Thyroid gland (tissue), 4 donors: ENCODE measurements at regions not wholly inside any gene's neighbourhood (a gene's known extent, or its start where the extent isn't known, plus 50 kb on each side); places are given as distances from the start of the nearest gene placed in this dataset.

Experiments used
- DNase-seq, 2 donors: peaks; one replicate each; pipeline ENCODE4 v3.0.0-alpha.2; 2019
- H3K27ac ChIP-seq, 3 donors: fragments of 200-600 bp; sonication (generic); 1 replicate in 2 of 3; 2 replicates in 1 of 3; pipeline ENCODE4 v1.5.1; 2016 to 2019; ENCODE audit warnings: mild to moderate bottlenecking in 1 of 3, moderate library complexity in 1 of 3
- H3K27me3 ChIP-seq: fragments of 200-600 bp; sonication (generic); one replicate; pipeline ENCODE4 v1.5.1; 2019
- H3K36me3 ChIP-seq, 2 donors: fragments of 200-600 bp; sonication (generic); one replicate each; pipeline ENCODE4 v1.5.1; 2016 to 2019
- H3K4me1 ChIP-seq, 2 donors: fragments of 200-600 bp; sonication (generic); one replicate each; pipeline ENCODE4 v1.5.1; 2017 to 2019
- H3K4me3 ChIP-seq, 3 donors: fragments of 200-600 bp; sonication (generic); replicated peaks in 1 of 3; 1 replicate in 2 of 3; 2 replicates in 1 of 3; pipeline ENCODE4 v1.5.1; 2016; ENCODE audit warnings: mild to moderate bottlenecking in 1 of 3
- H3K9me3 ChIP-seq: fragments of 200-600 bp; sonication (generic); one replicate; pipeline ENCODE4 v1.5.1; 2017
- CTCF ChIP-seq, 6 experiments: fragments of 200-600 bp in 3 of 6; fragments of 450-650 bp in 3 of 6; sonication (generic) in 3 of 6; IDR thresholded peaks; one replicate each; pipeline ENCODE4 v1.5.1; 2016 to 2019; ENCODE audit warnings: antibody characterized with exemption in 6 of 6, mild to moderate bottlenecking in 2 of 6, inconsistent platforms in 1 of 6, moderate library complexity in 1 of 6
- POLR2A ChIP-seq, 2 donors: fragments of 450-650 bp; IDR thresholded peaks; one replicate each; pipeline ENCODE4 v1.6.1; 2017; ENCODE audit warnings: antibody characterized with exemption in 2 of 2, mild to moderate bottlenecking in 2 of 2, moderate library complexity in 1 of 2
- WGBS, 2 donors: methylation state at CpG; one replicate each; pipeline ENCODE4 v1.1.5; 2017; 5-methylcytosine and 5-hydroxymethylcytosine counted together
- intact Hi-C: fragments of 100-400 bp; cut with DNase I; formaldehyde crosslinking; loops from one replicate; pipeline ENCODE4 v1.15.1; 2023

- no peak for TF ChIP-seq POLR2A (IDR thresholded peaks at IDR 0.05)
- TF ChIP-seq CTCF (IDR thresholded peaks at IDR 0.05): no peak
- WGBS, 2 donors: 69 to 73% methylated on average over 4 of the region's 4 CpGs
- DNase-seq: no peak
- no peak overlapping the region for H3K27ac ChIP-seq
- H3K4me1 ChIP-seq: no peaks in the 10 kb centered on the region
- no peaks in the 10 kb centered on the region for H3K9me3 ChIP-seq
- no peak overlapping the region for H3K4me3 ChIP-seq
- intact Hi-C loops: no loop called here
- H3K27me3 ChIP-seq: no peaks in the 10 kb centered on the region
- no peaks in the 10 kb centered on the region for H3K36me3 ChIP-seq
These were observed 359.2 kb upstream of the DPYD start for GRCh38 chr1:98280049-98280448.

GRCh38 chr1:98278055-98278454, 357.2 kb upstream of the DPYD start:
- Histone ChIP-seq H3K36me3 (no peaks in the 10 kb centered on the region), H3K9me3 (no peaks in the 10 kb centered on the region), H3K27ac (no peak overlapping the region), H3K4me1 (no peaks in the 10 kb centered on the region), H3K27me3 (no peaks in the 10 kb centered on the region), H3K4me3 (no peak overlapping the region)
- no peak for TF ChIP-seq POLR2A (IDR thresholded peaks at IDR 0.05)
- no peak for TF ChIP-seq CTCF (IDR thresholded peaks at IDR 0.05)
- intact Hi-C loops: no loop called here
- 50 to 59% methylated on average over 3 of the region's 3 CpGs for WGBS, 2 donors
- DNase-seq: no peak

GRCh38 chr1:98277118-98277517, 356.3 kb upstream of the DPYD start:
- H3K4me1 ChIP-seq: no peaks in the 10 kb centered on the region
- H3K27me3 ChIP-seq: no peaks in the 10 kb centered on the region
- no peak overlapping the region for H3K4me3 ChIP-seq
- no peak overlapping the region for H3K27ac ChIP-seq
- TF ChIP-seq CTCF (IDR thresholded peaks at IDR 0.05): no peak
- TF ChIP-seq POLR2A (IDR thresholded peaks at IDR 0.05): no peak
- whole genome bisulfite sequencing, 2 donors: 66 to 70% methylated on average over 2 of the region's 2 CpGs
- DNase-seq: no peak
- intact Hi-C loops: no loop called here
- no peaks in the 10 kb centered on the region for H3K9me3 ChIP-seq
- H3K36me3 ChIP-seq: no peaks in the 10 kb centered on the region

GRCh38 chr1:98276514-98276913, 355.7 kb upstream of the DPYD start:
- H3K27ac ChIP-seq: no peak overlapping the region
- H3K4me1 ChIP-seq: no peaks in the 10 kb centered on the region
- H3K4me3 ChIP-seq: no peak overlapping the region
- no peaks in the 10 kb centered on the region for H3K27me3 ChIP-seq
- 75 to 85% methylated on average over 2 of the region's 2 CpGs for WGBS, 2 donors
- no peaks in the 10 kb centered on the region for H3K36me3 ChIP-seq
- TF ChIP-seq CTCF (IDR thresholded peaks at IDR 0.05): no peak
- TF ChIP-seq POLR2A (IDR thresholded peaks at IDR 0.05): no peak
- intact Hi-C loops: no loop called here
- no peaks in the 10 kb centered on the region for H3K9me3 ChIP-seq
- no peak for DNase-seq

GRCh38 chr1:98268316-98268715, 347.5 kb upstream of the DPYD start:
- Histone ChIP-seq H3K9me3 (no peaks in the 10 kb centered on the region), H3K4me1 (no peaks in the 10 kb centered on the region), H3K4me3 (no peak overlapping the region), H3K36me3 (no peaks in the 10 kb centered on the region), H3K27ac (no peak overlapping the region), H3K27me3 (no peaks in the 10 kb centered on the region)
- TF ChIP-seq POLR2A (IDR thresholded peaks at IDR 0.05) (no peak), CTCF (IDR thresholded peaks at IDR 0.05) (no peak)
- DNase-seq: no peak
- WGBS, 2 donors: 60 to 69% methylated on average over 3 of the region's 3 CpGs
- intact Hi-C loops: no loop called here
